WTC11 (cell line): ENCODE measurements at regions not wholly inside any gene's neighbourhood (a gene's known extent, or its start where the extent isn't known, plus 50 kb on each side); places are given as distances from the start of the nearest gene placed in this dataset.

Experiments used
- ATAC-seq: fragments of 200-7000 bp; cut with Tn5 transposase; 2 replicates; pipeline ENCODE4 v1.10.0; 2021; ENCODE audit warnings: mild to moderate bottlenecking, moderate library complexity
- CTCF ChIA-PET: fragments of 300-600 bp; sonication (Branson Sonifier 250); formaldehyde crosslinking; loops from one replicate; lab custom pipeline; 2021; ENCODE audit warnings: antibody characterized with exemption; lab: Charles Lee
- POLR2A ChIA-PET: fragments of 350-600 bp; sonication (Branson Sonifier 250); formaldehyde crosslinking; loops from one replicate; lab custom pipeline; 2021; ENCODE audit warnings: antibody characterized with exemption; lab: Charles Lee
- DNase-seq: peaks from one replicate; pipeline ENCODE4 v3.0.0; 2021; ENCODE audit warnings: low spot score
- H3K27ac Mint-ChIP-seq: 2 replicates; pipeline ENCODE4 v1.8.0; 2021; ENCODE audit warnings: mixed read lengths
- H3K27me3 Mint-ChIP-seq: 2 replicates; pipeline ENCODE4 v1.8.0; 2021; ENCODE audit warnings: low read depth, mild to moderate bottlenecking, moderate library complexity, mixed read lengths
- H3K36me3 Mint-ChIP-seq: 2 replicates; pipeline ENCODE4 v1.8.0; 2021; ENCODE audit warnings: mixed read lengths
- H3K4me1 Mint-ChIP-seq: 2 replicates; pipeline ENCODE4 v1.8.0; 2022; ENCODE audit warnings: mixed read lengths
- H3K4me3 Mint-ChIP-seq: 2 replicates; pipeline ENCODE4 v1.8.0; 2021; ENCODE audit warnings: mild to moderate bottlenecking, moderate library complexity, mixed read lengths
- H3K9me3 Mint-ChIP-seq: 2 replicates; pipeline ENCODE4 v1.8.0; 2021; ENCODE audit warnings: mixed read lengths
- CREB1 ChIP-seq: sonication (generic); formaldehyde crosslinking; IDR thresholded peaks from 2 replicates; pipeline ENCODE4 v1.8.0; 2023; ENCODE audit warnings: mild to moderate bottlenecking, missing genetic modification reagents
- CREM ChIP-seq: sonication (generic); formaldehyde crosslinking; IDR thresholded peaks from 2 replicates; pipeline ENCODE4 v1.8.1; 2022; ENCODE audit warnings: mild to moderate bottlenecking, missing genetic modification reagents, moderate library complexity
- FOXJ3 ChIP-seq: sonication (generic); formaldehyde crosslinking; IDR thresholded peaks from 2 replicates; pipeline ENCODE4 v1.9.0; 2021; ENCODE audit warnings: missing genetic modification reagents, mild to moderate bottlenecking, borderline replicate concordance
- GRHL2 ChIP-seq: fragments of 250-450 bp; sonication (Bioruptor Pico); IDR thresholded peaks from 2 replicates; pipeline ENCODE4 v1.8.0; 2022; ENCODE audit warnings: mild to moderate bottlenecking, moderate library complexity; ENCODE audit not compliant: insufficient replicate concordance, severe bottlenecking
- HMGA2 ChIP-seq: fragments of 250-450 bp; sonication (Bioruptor Pico); IDR thresholded peaks from 2 replicates; pipeline ENCODE4 v1.4.0; 2021; ENCODE audit warnings: mild to moderate bottlenecking, moderate library complexity
- KAT7 ChIP-seq: sonication (generic); formaldehyde crosslinking; IDR thresholded peaks from 2 replicates; pipeline ENCODE4 v1.8.1; 2023; ENCODE audit warnings: missing genetic modification reagents, mild to moderate bottlenecking, borderline replicate concordance
- NFYB ChIP-seq: sonication (generic); formaldehyde crosslinking; conservative IDR thresholded peaks from 2 replicates; pipeline ENCODE4 v1.8.0; 2022; ENCODE audit warnings: low read depth, missing genetic modification reagents
- PRRX2 ChIP-seq: fragments of 250-450 bp; sonication (Bioruptor Pico); IDR thresholded peaks from 2 replicates; pipeline ENCODE4 v1.8.0; 2021; ENCODE audit warnings: mild to moderate bottlenecking
- RORB ChIP-seq: fragments of 250-450 bp; sonication (Bioruptor Pico); IDR thresholded peaks from 2 replicates; pipeline ENCODE4 v1.9.0; 2021; ENCODE audit warnings: mild to moderate bottlenecking
- SMAD4 ChIP-seq: sonication (generic); formaldehyde crosslinking; IDR thresholded peaks from 2 replicates; pipeline ENCODE4 v1.8.0; 2022; ENCODE audit warnings: mild to moderate bottlenecking, missing genetic modification reagents
- ZBTB21 ChIP-seq: sonication (generic); formaldehyde crosslinking; IDR thresholded peaks from 2 replicates; pipeline ENCODE4 v1.8.1; 2023; ENCODE audit warnings: mild to moderate bottlenecking, missing genetic modification reagents, borderline replicate concordance
- ZNF138 ChIP-seq: sonication (generic); formaldehyde crosslinking; conservative IDR thresholded peaks from 2 replicates; pipeline ENCODE4 v1.8.1; 2022; ENCODE audit warnings: mild to moderate bottlenecking, moderate library complexity, missing genetic modification reagents
- ZNF219 ChIP-seq: sonication (generic); formaldehyde crosslinking; IDR thresholded peaks from 2 replicates; pipeline ENCODE4 v1.8.0; 2023; ENCODE audit warnings: missing genetic modification reagents, mild to moderate bottlenecking, borderline replicate concordance
- ZNF263 ChIP-seq: sonication (generic); formaldehyde crosslinking; IDR thresholded peaks from 2 replicates; pipeline ENCODE4 v1.8.1; 2022; ENCODE audit warnings: low read depth, mild to moderate bottlenecking, moderate library complexity, missing genetic modification reagents
- ZNF423 ChIP-seq: fragments of 250-450 bp; sonication (Bioruptor Pico); IDR thresholded peaks from 2 replicates; pipeline ENCODE4 v2.1.2; 2022; ENCODE audit warnings: mild to moderate bottlenecking, moderate library complexity
- TF ChIP-seq, protein P1 (sequence below): fragments of 250-450 bp; sonication (Bioruptor Pico); IDR thresholded peaks from 2 replicates; pipeline ENCODE4 v1.9.0; 2021; ENCODE audit warnings: moderate library complexity, mild to moderate bottlenecking, inconsistent platforms, borderline replicate concordance
- TF ChIP-seq, protein P2 (sequence below): sonication (generic); formaldehyde crosslinking; IDR thresholded peaks from 2 replicates; pipeline ENCODE4 v1.8.0; 2022; ENCODE audit warnings: mild to moderate bottlenecking, missing genetic modification reagents
- TF ChIP-seq, protein P3 (sequence below): sonication (generic); formaldehyde crosslinking; IDR thresholded peaks from 2 replicates; pipeline ENCODE4 v1.8.1; 2023; ENCODE audit warnings: mild to moderate bottlenecking, missing genetic modification reagents, borderline replicate concordance
- TF ChIP-seq, protein P4 (sequence below): sonication (generic); formaldehyde crosslinking; IDR thresholded peaks from 2 replicates; pipeline ENCODE4 v1.8.1; 2023; ENCODE audit warnings: mild to moderate bottlenecking, missing genetic modification reagents
- TF ChIP-seq, protein P5 (sequence below): sonication (generic); formaldehyde crosslinking; IDR thresholded peaks from 2 replicates; pipeline ENCODE4 v1.8.0; 2022; ENCODE audit warnings: mild to moderate bottlenecking, missing genetic modification reagents
- TF ChIP-seq, protein P6 (sequence below): sonication (generic); formaldehyde crosslinking; IDR thresholded peaks from 2 replicates; pipeline ENCODE4 v1.8.1; 2023; ENCODE audit warnings: mild to moderate bottlenecking, moderate library complexity, missing genetic modification reagents

DNA sequence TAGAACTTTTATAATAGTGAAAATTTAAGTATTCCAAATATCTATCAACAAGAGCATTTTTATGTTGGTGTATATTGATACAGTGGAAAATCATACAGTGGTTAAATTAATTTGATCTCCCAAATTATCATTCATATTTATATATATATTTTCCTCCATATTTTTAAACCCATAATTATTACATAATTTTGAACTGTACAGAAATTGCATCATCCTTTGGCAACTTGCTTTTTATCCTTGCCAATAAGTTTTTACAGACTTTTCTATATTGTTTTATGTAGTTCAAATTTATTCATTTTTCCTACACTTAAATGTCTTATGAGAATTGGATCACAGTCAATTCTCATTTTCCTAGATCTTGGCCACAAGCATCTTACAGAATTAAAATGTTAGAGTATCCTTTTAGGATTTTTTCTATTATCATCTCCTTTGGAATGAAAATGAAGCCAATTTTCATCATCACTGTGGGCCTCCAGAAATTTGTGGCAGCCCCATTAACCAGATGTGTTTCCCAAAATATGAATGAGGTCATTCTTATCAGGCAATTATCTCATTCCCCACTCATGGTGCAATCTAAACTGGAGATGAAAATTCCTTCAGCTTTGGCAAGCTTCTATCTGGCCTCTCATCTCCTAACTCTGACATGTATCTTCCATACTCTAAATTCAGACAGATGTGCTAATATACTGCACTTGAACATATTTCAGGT is 94.2 kb upstream of the DLGAP1 start:
- CTCF ChIA-PET, result no interaction called here
- Mint-ChIP-seq H3K4me1 (no peaks in the 10 kb centered on the region), H3K4me3 (no peak overlapping the region), H3K9me3 (no peaks in the 10 kb centered on the region), H3K27me3 (no peaks in the 10 kb centered on the region), H3K36me3 (no peaks in the 10 kb centered on the region), H3K27ac (no peak overlapping the region)
- ATAC-seq (no peak), DNase-seq (no peak)
- POLR2A ChIA-PET, result no interaction called here
- TF ChIP-seq, protein P1, sequence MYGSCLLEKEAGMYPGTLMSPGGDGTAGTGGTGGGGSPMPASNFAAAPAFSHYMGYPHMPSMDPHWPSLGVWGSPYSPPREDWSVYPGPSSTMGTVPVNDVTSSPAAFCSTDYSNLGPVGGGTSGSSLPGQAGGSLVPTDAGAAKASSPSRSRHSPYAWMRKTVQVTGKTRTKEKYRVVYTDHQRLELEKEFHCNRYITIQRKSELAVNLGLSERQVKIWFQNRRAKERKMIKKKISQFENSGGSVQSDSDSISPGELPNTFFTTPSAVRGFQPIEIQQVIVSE (CRISPR knock-in tag), result no peak
- TF ChIP-seq GRHL2 (CRISPR knock-in tag) (no peak), PRRX2 (CRISPR knock-in tag) (no peak), ZBTB21 (CRISPR knock-in tag) (no peak)

DNA sequence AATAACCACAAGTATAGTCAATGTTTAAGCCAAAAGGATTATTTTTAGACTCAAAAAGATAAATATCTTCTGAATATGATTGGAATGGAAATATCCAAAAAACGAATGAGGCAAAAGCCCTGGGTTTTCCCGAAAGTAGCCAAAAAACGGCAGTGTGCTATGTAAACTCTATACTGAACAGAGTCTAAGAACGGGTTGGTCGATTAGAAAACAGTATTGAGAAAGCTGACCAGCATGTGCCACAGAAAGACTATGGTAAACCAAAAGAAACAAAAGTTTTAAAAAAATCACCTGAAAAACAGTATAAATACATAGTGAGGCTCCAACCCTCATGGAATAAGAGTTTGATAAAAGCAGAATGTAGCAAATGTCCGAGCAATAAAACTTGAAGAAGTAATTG is 92.0 kb upstream of the DLGAP1 start:
- CTCF ChIA-PET, result no interaction called here
- H3K27me3 Mint-ChIP-seq, result no peaks in the 10 kb centered on the region
- DNase-seq, result no peak

More for the DNA sequence above, 92.0 kb upstream of the DLGAP1 start:
- no peak for ATAC-seq
- H3K36me3 Mint-ChIP-seq, result no peaks in the 10 kb centered on the region
- TF ChIP-seq KAT7 (CRISPR knock-in tag) (no peak), ZNF263 (CRISPR knock-in tag) (no peak), ZNF423 (CRISPR knock-in tag) (no peak), CREM (CRISPR knock-in tag) (no peak), CREB1 (CRISPR knock-in tag) (no peak), ZNF138 (CRISPR knock-in tag) (no peak), FOXJ3 (CRISPR knock-in tag) (no peak), RORB (CRISPR knock-in tag) (no peak), NFYB (CRISPR knock-in tag) (no peak), HMGA2 (no peak), ZNF219 (no peak), SMAD4 (no peak)
- TF ChIP-seq, protein P2, sequence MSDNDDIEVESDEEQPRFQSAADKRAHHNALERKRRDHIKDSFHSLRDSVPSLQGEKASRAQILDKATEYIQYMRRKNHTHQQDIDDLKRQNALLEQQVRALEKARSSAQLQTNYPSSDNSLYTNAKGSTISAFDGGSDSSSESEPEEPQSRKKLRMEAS, result no peak
- TF ChIP-seq, protein P3, sequence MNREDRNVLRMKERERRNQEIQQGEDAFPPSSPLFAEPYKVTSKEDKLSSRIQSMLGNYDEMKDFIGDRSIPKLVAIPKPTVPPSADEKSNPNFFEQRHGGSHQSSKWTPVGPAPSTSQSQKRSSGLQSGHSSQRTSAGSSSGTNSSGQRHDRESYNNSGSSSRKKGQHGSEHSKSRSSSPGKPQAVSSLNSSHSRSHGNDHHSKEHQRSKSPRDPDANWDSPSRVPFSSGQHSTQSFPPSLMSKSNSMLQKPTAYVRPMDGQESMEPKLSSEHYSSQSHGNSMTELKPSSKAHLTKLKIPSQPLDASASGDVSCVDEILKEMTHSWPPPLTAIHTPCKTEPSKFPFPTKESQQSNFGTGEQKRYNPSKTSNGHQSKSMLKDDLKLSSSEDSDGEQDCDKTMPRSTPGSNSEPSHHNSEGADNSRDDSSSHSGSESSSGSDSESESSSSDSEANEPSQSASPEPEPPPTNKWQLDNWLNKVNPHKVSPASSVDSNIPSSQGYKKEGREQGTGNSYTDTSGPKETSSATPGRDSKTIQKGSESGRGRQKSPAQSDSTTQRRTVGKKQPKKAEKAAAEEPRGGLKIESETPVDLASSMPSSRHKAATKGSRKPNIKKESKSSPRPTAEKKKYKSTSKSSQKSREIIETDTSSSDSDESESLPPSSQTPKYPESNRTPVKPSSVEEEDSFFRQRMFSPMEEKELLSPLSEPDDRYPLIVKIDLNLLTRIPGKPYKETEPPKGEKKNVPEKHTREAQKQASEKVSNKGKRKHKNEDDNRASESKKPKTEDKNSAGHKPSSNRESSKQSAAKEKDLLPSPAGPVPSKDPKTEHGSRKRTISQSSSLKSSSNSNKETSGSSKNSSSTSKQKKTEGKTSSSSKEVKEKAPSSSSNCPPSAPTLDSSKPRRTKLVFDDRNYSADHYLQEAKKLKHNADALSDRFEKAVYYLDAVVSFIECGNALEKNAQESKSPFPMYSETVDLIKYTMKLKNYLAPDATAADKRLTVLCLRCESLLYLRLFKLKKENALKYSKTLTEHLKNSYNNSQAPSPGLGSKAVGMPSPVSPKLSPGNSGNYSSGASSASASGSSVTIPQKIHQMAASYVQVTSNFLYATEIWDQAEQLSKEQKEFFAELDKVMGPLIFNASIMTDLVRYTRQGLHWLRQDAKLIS (CRISPR knock-in tag), result no peak
- TF ChIP-seq, protein P4, sequence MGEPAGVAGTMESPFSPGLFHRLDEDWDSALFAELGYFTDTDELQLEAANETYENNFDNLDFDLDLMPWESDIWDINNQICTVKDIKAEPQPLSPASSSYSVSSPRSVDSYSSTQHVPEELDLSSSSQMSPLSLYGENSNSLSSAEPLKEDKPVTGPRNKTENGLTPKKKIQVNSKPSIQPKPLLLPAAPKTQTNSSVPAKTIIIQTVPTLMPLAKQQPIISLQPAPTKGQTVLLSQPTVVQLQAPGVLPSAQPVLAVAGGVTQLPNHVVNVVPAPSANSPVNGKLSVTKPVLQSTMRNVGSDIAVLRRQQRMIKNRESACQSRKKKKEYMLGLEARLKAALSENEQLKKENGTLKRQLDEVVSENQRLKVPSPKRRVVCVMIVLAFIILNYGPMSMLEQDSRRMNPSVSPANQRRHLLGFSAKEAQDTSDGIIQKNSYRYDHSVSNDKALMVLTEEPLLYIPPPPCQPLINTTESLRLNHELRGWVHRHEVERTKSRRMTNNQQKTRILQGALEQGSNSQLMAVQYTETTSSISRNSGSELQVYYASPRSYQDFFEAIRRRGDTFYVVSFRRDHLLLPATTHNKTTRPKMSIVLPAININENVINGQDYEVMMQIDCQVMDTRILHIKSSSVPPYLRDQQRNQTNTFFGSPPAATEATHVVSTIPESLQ, result no peak
- TF ChIP-seq, protein P5, sequence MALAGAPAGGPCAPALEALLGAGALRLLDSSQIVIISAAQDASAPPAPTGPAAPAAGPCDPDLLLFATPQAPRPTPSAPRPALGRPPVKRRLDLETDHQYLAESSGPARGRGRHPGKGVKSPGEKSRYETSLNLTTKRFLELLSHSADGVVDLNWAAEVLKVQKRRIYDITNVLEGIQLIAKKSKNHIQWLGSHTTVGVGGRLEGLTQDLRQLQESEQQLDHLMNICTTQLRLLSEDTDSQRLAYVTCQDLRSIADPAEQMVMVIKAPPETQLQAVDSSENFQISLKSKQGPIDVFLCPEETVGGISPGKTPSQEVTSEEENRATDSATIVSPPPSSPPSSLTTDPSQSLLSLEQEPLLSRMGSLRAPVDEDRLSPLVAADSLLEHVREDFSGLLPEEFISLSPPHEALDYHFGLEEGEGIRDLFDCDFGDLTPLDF (CRISPR knock-in tag), result no peak
- TF ChIP-seq, protein P6, sequence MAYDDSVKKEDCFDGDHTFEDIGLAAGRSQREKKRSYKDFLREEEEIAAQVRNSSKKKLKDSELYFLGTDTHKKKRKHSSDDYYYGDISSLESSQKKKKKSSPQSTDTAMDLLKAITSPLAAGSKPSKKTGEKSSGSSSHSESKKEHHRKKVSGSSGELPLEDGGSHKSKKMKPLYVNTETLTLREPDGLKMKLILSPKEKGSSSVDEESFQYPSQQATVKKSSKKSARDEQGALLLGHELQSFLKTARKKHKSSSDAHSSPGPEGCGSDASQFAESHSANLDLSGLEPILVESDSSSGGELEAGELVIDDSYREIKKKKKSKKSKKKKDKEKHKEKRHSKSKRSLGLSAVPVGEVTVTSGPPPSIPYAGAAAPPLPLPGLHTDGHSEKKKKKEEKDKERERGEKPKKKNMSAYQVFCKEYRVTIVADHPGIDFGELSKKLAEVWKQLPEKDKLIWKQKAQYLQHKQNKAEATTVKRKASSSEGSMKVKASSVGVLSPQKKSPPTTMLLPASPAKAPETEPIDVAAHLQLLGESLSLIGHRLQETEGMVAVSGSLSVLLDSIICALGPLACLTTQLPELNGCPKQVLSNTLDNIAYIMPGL, result no peak
- POLR2A ChIA-PET, result no interaction called here
- no peaks in the 10 kb centered on the region for H3K9me3 Mint-ChIP-seq
- H3K27ac Mint-ChIP-seq, result no peak overlapping the region
- no peaks in the 10 kb centered on the region for H3K4me1 Mint-ChIP-seq
- H3K4me3 Mint-ChIP-seq, result no peak overlapping the region
